A673 (cell line): ENCODE measurements at regions not wholly inside any gene's neighbourhood (a gene's known extent, or its start where the extent isn't known, plus 50 kb on each side); places are given as distances from the start of the nearest gene placed in this dataset.

ENCODE experiments used
- BruUV-seq: library from RNA; stranded (reverse); fragments of 400-500 nt; replicated peaks from 2 replicates; lab custom pipeline; 2021; lab: Mats Ljungman, UMichigan
- CTCF ChIA-PET: fragments of 300-600 bp; sonication (Branson Sonifier 250); formaldehyde crosslinking; loops from one replicate; lab custom pipeline; 2022; ENCODE audit warnings: antibody characterized with exemption; lab: Charles Lee
- POLR2A ChIA-PET: fragments of 300-600 bp; sonication (Branson Sonifier 250); formaldehyde crosslinking; loops from one replicate; lab custom pipeline; 2022; ENCODE audit warnings: antibody characterized with exemption; ENCODE audit not compliant: low non-redundant PET; lab: Charles Lee
- DNase-seq: peaks from one replicate; pipeline ENCODE4 v3.0.0-alpha.2; 2015; ENCODE audit warnings: low spot score
- H3K27ac ChIP-seq: fragments of 200-600 bp; sonication (generic); 2 replicates; pipeline ENCODE4 v1.5.1; 2016; ENCODE audit warnings: mixed run types, low read depth, mild to moderate bottlenecking, mixed read lengths, antibody characterized with exemption, low read length; ENCODE audit not compliant: poor library complexity, severe bottlenecking
- H3K27me3 ChIP-seq: fragments of 200-600 bp; sonication (generic); replicated peaks from 2 replicates; pipeline ENCODE4 v1.6.1; 2017; ENCODE audit warnings: mixed run types, low read depth, mild to moderate bottlenecking, mixed read lengths, antibody characterized with exemption, low read length; ENCODE audit not compliant: insufficient read depth, poor library complexity
- H3K36me3 ChIP-seq: fragments of 200-600 bp; sonication (generic); 2 replicates; pipeline ENCODE4 v1.6.1; 2016; ENCODE audit warnings: mixed run types, mild to moderate bottlenecking, mixed read lengths, antibody characterized with exemption, low read length; ENCODE audit not compliant: insufficient read depth, poor library complexity, severe bottlenecking
- H3K4me1 ChIP-seq: fragments of 200-600 bp; sonication (generic); 2 replicates; pipeline ENCODE4 v1.6.1; 2017; ENCODE audit warnings: mixed run types, mild to moderate bottlenecking, mixed read lengths, antibody characterized with exemption, low read length; ENCODE audit not compliant: insufficient read depth, poor library complexity, severe bottlenecking
- H3K4me3 ChIP-seq: fragments of 200-600 bp; sonication (generic); 2 replicates; pipeline ENCODE4 v1.5.1; 2016; ENCODE audit warnings: low read depth, mixed run types, mild to moderate bottlenecking, mixed read lengths, low read length; ENCODE audit not compliant: poor library complexity, severe bottlenecking
- H3K9me3 ChIP-seq: fragments of 200-600 bp; sonication (generic); 2 replicates; pipeline ENCODE4 v1.6.1; 2016; ENCODE audit warnings: mixed run types, low read depth, mild to moderate bottlenecking, mixed read lengths, antibody characterized with exemption, low read length; ENCODE audit not compliant: poor library complexity, severe bottlenecking
- EZH2 ChIP-seq: fragments of 200-600 bp; sonication (generic); IDR thresholded peaks from 2 replicates; pipeline ENCODE4 v1.6.1; 2017; ENCODE audit warnings: borderline replicate concordance, low read depth, mild to moderate bottlenecking, mixed read lengths, antibody characterized with exemption, low read length; ENCODE audit not compliant: poor library complexity, severe bottlenecking
- intact Hi-C: fragments of 100-400 bp; cut with micrococcal nuclease; formaldehyde crosslinking; loops from one replicate; pipeline ENCODE4 v1.10.0; 2022; ENCODE audit not compliant: unreplicated experiment
- TF ChIP-seq, protein P1 (sequence below): fragments of 300-800, 200-600 bp; sonication (generic); conservative IDR thresholded peaks from 2 replicates; pipeline ENCODE4 v1.5.1; 2017; ENCODE audit warnings: low read depth, mild to moderate bottlenecking, antibody characterized with exemption, low read length, moderate library complexity, mixed read lengths

DNA sequence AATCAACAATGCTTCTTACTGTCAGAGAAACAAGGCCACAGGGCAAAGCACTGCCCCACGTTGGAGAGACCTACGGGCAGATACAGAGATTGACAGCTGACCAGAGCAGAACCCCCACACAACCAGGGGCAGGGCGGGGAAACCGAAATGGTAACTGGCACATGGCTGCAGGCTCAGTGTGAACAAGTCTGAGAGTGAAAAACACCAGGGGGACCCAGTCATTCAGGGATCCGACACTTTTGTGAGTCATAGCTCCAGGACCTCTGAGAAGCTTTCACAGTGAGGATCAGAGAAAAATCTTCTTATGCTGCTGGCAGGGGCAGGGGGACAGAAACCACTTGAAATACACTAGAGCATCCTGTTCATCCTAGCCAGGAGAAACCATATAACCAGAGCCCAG, 254.2 kb downstream of the C6orf118 start:
- no TSS peak for BruUV-seq
- H3K4me1 ChIP-seq: no peaks in the 10 kb centered on the region
- H3K27ac ChIP-seq: no peak overlapping the region
- H3K9me3 ChIP-seq: no peaks in the 10 kb centered on the region
- no peak overlapping the region for H3K4me3 ChIP-seq
- ChIA-PET POLR2A (no interaction called here), CTCF (interaction anchor here (1.2 kb wide), 1 partner anchor 176 kb away, joined by 5 read pairs; no protein-coding TSS in a partner anchor)
- intact Hi-C loops: loop anchor here (10.0 kb wide), 1 partner anchor 180 kb away; no protein-coding TSS in a partner anchor
- TF ChIP-seq, protein P1, sequence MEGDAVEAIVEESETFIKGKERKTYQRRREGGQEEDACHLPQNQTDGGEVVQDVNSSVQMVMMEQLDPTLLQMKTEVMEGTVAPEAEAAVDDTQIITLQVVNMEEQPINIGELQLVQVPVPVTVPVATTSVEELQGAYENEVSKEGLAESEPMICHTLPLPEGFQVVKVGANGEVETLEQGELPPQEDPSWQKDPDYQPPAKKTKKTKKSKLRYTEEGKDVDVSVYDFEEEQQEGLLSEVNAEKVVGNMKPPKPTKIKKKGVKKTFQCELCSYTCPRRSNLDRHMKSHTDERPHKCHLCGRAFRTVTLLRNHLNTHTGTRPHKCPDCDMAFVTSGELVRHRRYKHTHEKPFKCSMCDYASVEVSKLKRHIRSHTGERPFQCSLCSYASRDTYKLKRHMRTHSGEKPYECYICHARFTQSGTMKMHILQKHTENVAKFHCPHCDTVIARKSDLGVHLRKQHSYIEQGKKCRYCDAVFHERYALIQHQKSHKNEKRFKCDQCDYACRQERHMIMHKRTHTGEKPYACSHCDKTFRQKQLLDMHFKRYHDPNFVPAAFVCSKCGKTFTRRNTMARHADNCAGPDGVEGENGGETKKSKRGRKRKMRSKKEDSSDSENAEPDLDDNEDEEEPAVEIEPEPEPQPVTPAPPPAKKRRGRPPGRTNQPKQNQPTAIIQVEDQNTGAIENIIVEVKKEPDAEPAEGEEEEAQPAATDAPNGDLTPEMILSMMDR: 0 out of 2 replicates have a peak, but pooled peaks have one; percentile 33
- TF ChIP-seq EZH2: no peak
- no peaks in the 10 kb centered on the region for H3K27me3 ChIP-seq
- peak; percentile 49 for DNase-seq
- no peaks in the 10 kb centered on the region for H3K36me3 ChIP-seq

DNA sequence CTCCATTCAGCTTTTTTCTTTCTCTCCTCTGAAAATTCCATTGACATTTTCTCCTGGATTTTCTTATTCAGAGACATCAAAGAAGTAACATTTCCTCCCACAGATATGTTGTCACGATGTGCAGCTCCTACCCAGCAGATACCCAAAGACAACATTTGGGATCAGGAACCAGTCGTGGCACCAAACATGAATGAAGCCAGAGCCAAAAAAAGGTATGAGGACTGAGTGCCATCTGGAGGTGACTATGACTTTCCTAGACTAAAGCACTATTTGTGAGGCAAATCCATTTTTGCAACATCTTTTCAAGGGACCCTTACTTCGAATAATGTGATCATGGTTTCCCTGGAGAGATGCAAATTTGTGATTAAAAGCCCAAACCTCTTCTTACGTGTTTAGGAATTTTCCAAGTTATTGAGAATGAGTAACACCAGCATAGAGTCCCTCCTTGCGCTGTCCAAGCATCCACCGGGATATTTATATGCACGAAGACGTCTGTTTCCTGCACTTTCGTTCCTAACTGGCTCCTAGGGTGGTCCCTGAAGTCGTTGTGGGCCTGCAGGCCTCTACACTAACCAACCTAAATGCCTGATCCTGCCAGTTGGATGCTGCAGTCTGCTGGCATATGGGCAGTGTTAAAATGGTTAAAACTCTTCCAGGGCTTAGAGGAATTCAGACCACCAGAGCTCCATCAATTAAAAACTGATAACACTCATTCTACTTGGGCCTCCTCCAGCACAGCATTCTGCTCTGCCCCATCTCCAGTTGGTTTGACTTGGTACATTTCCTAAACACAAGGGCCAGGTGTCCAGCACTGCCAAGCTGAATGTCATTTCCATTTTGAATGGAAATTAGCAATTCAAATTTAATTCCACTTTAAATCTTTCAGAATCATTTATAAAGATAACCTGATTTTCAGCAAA, 256.6 kb downstream of the C6orf118 start:
- ChIA-PET POLR2A (no interaction called here), CTCF (interaction anchor here (0.7 kb wide), 1 partner anchor 56 kb away, joined by 8 read pairs; no protein-coding TSS in a partner anchor)
- no peak for DNase-seq
- H3K9me3 ChIP-seq: peaks cover 8% of the 10 kb centered on the region
- H3K27ac ChIP-seq: no peak overlapping the region
- H3K4me3 ChIP-seq: no peak overlapping the region
- TF ChIP-seq EZH2: no peak
- TF ChIP-seq, protein P1: no peak
- intact Hi-C loops: loop anchor here (10.0 kb wide), 1 partner anchor 182 kb away; no protein-coding TSS in a partner anchor
- H3K36me3 ChIP-seq: no peaks in the 10 kb centered on the region
- no peaks in the 10 kb centered on the region for H3K27me3 ChIP-seq
- no peaks in the 10 kb centered on the region for H3K4me1 ChIP-seq
- no TSS peak for BruUV-seq

DNA sequence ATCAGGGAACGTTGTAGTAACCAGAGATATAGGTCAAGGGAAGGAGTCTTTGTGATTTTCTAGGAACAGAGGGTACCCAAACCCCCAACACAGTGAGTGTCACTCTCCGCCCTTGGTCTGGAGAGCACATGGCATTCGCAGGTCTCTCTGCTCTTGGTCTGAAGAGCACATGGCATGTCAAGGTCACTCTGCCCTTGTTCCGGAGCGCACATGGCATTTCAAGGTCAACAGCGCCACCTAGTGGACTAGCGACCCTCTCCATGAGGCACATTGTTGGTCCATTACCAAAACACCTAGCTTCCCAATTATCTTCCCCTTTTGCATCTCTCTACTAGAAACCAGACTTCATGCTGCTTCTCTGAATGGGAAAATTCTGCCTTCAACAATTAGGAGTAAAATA, 260.0 kb downstream of the C6orf118 start:
- intact Hi-C loops: no loop called here
- ChIA-PET POLR2A (no interaction called here), CTCF (no interaction called here)
- peak; percentile 45 for DNase-seq
- H3K27ac ChIP-seq: no peak overlapping the region
- no peaks in the 10 kb centered on the region for H3K36me3 ChIP-seq
- no TSS peak for BruUV-seq
- H3K4me3 ChIP-seq: no peak overlapping the region
- H3K27me3 ChIP-seq: no peaks in the 10 kb centered on the region
- H3K9me3 ChIP-seq: peaks cover 15% of the 10 kb centered on the region
- no peaks in the 10 kb centered on the region for H3K4me1 ChIP-seq
- TF ChIP-seq EZH2: no peak
- TF ChIP-seq, protein P1: peak; percentile 64
